ENCODE measurements at regions not wholly inside any gene's neighbourhood (a gene's known extent, or its start where the extent isn't known, plus 50 kb on each side); places are given as distances from the start of the nearest gene placed in this dataset.

GRCh38 chr2:51673628-51674027, 641.7 kb upstream of the NRXN1 start:
- H3K9me3 ChIP-seq (ENCODE audit: insufficient read depth, low read depth, low read length), result no peaks in the 10 kb centered on the region
- H3K36me3 ChIP-seq (ENCODE audit: insufficient read depth, low read length), result no peaks in the 10 kb centered on the region
- H3K4me3 ChIP-seq (ENCODE audit: low read length), result no peak overlapping the region
- peak overlapping the region; percentile 9; the same call in 1 of the 2 replicates for H3K27ac ChIP-seq (ENCODE audit: low read depth, low read length)
- no peaks in the 10 kb centered on the region for H3K27me3 ChIP-seq (ENCODE audit: insufficient read depth, low read length)
- peaks cover 21% of the 10 kb centered on the region for H3K4me1 ChIP-seq (ENCODE audit: insufficient read depth, low read length)
- no peak overlapping the region for H3K9ac ChIP-seq (ENCODE audit: low read depth, low read length)
- 30% methylated on average over 2 of the region's 2 CpGs for WGBS

DNA sequence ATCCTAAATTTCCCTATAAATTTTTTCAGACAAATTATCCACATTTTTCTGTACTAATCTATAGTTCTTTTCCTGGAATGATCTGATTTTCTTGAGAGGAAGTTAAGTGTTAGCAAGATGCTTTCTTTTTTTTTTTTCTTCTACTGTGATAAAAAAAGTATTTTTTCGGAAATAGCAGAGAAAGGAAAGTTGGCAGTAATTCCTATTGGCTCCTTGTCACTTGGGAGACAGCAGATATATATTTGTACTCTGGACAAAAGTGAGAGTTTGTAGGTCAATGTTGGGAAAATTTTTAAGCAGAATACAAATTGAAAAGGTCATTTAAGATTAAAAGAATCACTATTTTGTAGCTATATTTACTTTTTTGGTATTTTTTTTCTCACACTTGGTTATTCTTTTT, 635.7 kb upstream of the NRXN1 start:
- 80% methylated on average over 1 of the region's 1 CpG for WGBS

GRCh38 chr2:51662187-51662586, 630.3 kb upstream of the NRXN1 start:
- Histone ChIP-seq H3K27me3 (ENCODE audit: insufficient read depth, low read length) (no peaks in the 10 kb centered on the region), H3K4me1 (ENCODE audit: insufficient read depth, low read length) (peaks cover 34% of the 10 kb centered on the region), H3K27ac (ENCODE audit: low read depth, low read length) (peak overlapping the region; percentile 33; the same call in 1 of the 2 replicates), H3K9me3 (ENCODE audit: insufficient read depth, low read depth, low read length) (peaks cover 7% of the 10 kb centered on the region), H3K9ac (ENCODE audit: low read depth, low read length) (no peak overlapping the region), H3K4me3 (ENCODE audit: low read length) (no peak overlapping the region; the same call in 1 of the 2 replicates), H3K36me3 (ENCODE audit: insufficient read depth, low read length) (no peaks in the 10 kb centered on the region)
- 7% methylated on average over 3 of the region's 5 CpGs for WGBS

More for the DNA sequence above, 635.7 kb upstream of the NRXN1 start:
- no peak overlapping the region for H3K9ac ChIP-seq (ENCODE audit: low read depth, low read length)
- no peaks in the 10 kb centered on the region for H3K27me3 ChIP-seq (ENCODE audit: insufficient read depth, low read length)
- peaks cover 17% of the 10 kb centered on the region for H3K4me1 ChIP-seq (ENCODE audit: insufficient read depth, low read length)
- peaks cover 7% of the 10 kb centered on the region for H3K9me3 ChIP-seq (ENCODE audit: insufficient read depth, low read depth, low read length)
- H3K36me3 ChIP-seq (ENCODE audit: insufficient read depth, low read length), result no peaks in the 10 kb centered on the region
- no peak overlapping the region for H3K27ac ChIP-seq (ENCODE audit: low read depth, low read length)
- no peak overlapping the region for H3K4me3 ChIP-seq (ENCODE audit: low read length)

GRCh38 chr2:51657849-51658248, 625.9 kb upstream of the NRXN1 start:
- WGBS, result 97% methylated on average over 4 of the region's 4 CpGs

GRCh38 chr2:51650769-51651168, 618.8 kb upstream of the NRXN1 start:
- Histone ChIP-seq H3K9ac (ENCODE audit: low read depth, low read length) (no peak overlapping the region), H3K27ac (ENCODE audit: low read depth, low read length) (no peak overlapping the region), H3K4me1 (ENCODE audit: insufficient read depth, low read length) (peaks cover 5% of the 10 kb centered on the region; the same call in 1 of the 2 replicates), H3K27me3 (ENCODE audit: insufficient read depth, low read length) (no peaks in the 10 kb centered on the region), H3K4me3 (ENCODE audit: low read length) (no peak overlapping the region), H3K9me3 (ENCODE audit: insufficient read depth, low read depth, low read length) (no peaks in the 10 kb centered on the region), H3K36me3 (ENCODE audit: insufficient read depth, low read length) (no peaks in the 10 kb centered on the region)

More at GRCh38 chr2:51657849-51658248, 625.9 kb upstream of the NRXN1 start:
- H3K4me3 ChIP-seq (ENCODE audit: low read length), result no peak overlapping the region
- no peak overlapping the region for H3K9ac ChIP-seq (ENCODE audit: low read depth, low read length)
- H3K27me3 ChIP-seq (ENCODE audit: insufficient read depth, low read length), result no peaks in the 10 kb centered on the region
- H3K36me3 ChIP-seq (ENCODE audit: insufficient read depth, low read length), result no peaks in the 10 kb centered on the region
- no peaks in the 10 kb centered on the region for H3K9me3 ChIP-seq (ENCODE audit: insufficient read depth, low read depth, low read length)
- H3K4me1 ChIP-seq (ENCODE audit: insufficient read depth, low read length), result peaks cover 21% of the 10 kb centered on the region
- no peak overlapping the region for H3K27ac ChIP-seq (ENCODE audit: low read depth, low read length)

GRCh38 chr2:51649366-51649765, 617.4 kb upstream of the NRXN1 start:
- H3K9ac ChIP-seq (ENCODE audit: low read depth, low read length), result no peak overlapping the region
- no peak overlapping the region for H3K27ac ChIP-seq (ENCODE audit: low read depth, low read length)
- WGBS, result no CpG with 5 or more reads among the region's 1 CpG
- H3K27me3 ChIP-seq (ENCODE audit: insufficient read depth, low read length), result no peaks in the 10 kb centered on the region
- H3K9me3 ChIP-seq (ENCODE audit: insufficient read depth, low read depth, low read length), result no peaks in the 10 kb centered on the region
- no peaks in the 10 kb centered on the region for H3K36me3 ChIP-seq (ENCODE audit: insufficient read depth, low read length)
- no peak overlapping the region for H3K4me3 ChIP-seq (ENCODE audit: low read length)
- peaks cover 5% of the 10 kb centered on the region; the same call in 1 of the 2 replicates for H3K4me1 ChIP-seq (ENCODE audit: insufficient read depth, low read length)

GRCh38 chr2:51638811-51639210, 606.9 kb upstream of the NRXN1 start:
- H3K9me3 ChIP-seq (ENCODE audit: insufficient read depth, low read depth, low read length), result no peaks in the 10 kb centered on the region
- H3K27ac ChIP-seq (ENCODE audit: low read depth, low read length), result no peak overlapping the region
- 93% methylated on average over 4 of the region's 4 CpGs for WGBS

DNA sequence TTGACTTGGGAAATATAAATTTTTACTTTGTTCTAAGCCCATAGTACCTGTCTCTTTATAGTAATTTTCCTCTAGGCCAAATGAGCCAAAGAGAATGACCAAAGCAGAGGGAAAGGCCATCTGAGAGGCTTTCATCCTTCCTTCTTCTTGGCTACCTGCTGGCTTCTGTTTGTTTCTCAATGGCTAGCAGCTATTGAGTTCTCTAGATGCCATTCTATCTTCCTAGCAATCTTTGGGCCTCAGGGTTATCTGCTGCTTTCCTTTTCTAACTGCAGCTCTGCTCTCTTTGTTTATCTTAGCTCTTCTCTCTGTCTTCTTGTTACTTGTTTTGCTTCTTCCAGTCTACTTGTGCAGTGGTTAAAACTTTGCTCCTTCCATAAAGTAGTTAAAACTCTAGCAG, 601.1 kb upstream of the NRXN1 start:
- Histone ChIP-seq H3K36me3 (ENCODE audit: insufficient read depth, low read length) (no peaks in the 10 kb centered on the region), H3K27me3 (ENCODE audit: insufficient read depth, low read length) (no peaks in the 10 kb centered on the region), H3K4me1 (ENCODE audit: insufficient read depth, low read length) (peaks cover 13% of the 10 kb centered on the region)

More at GRCh38 chr2:51638811-51639210, 606.9 kb upstream of the NRXN1 start:
- no peak overlapping the region for H3K9ac ChIP-seq (ENCODE audit: low read depth, low read length)
- H3K36me3 ChIP-seq (ENCODE audit: insufficient read depth, low read length), result no peaks in the 10 kb centered on the region
- no peaks in the 10 kb centered on the region for H3K27me3 ChIP-seq (ENCODE audit: insufficient read depth, low read length)
- no peak overlapping the region for H3K4me3 ChIP-seq (ENCODE audit: low read length)
- peaks cover under 1% of the 10 kb centered on the region; the same call in 1 of the 2 replicates for H3K4me1 ChIP-seq (ENCODE audit: insufficient read depth, low read length)

GRCh38 chr2:51629406-51629805, 597.5 kb upstream of the NRXN1 start:
- H3K4me1 ChIP-seq (ENCODE audit: insufficient read depth, low read length), result peaks cover 13% of the 10 kb centered on the region
- no peak overlapping the region for H3K27ac ChIP-seq (ENCODE audit: low read depth, low read length)
- no peaks in the 10 kb centered on the region for H3K36me3 ChIP-seq (ENCODE audit: insufficient read depth, low read length)
- no peaks in the 10 kb centered on the region for H3K9me3 ChIP-seq (ENCODE audit: insufficient read depth, low read depth, low read length)
- H3K27me3 ChIP-seq (ENCODE audit: insufficient read depth, low read length), result no peaks in the 10 kb centered on the region
- no peak overlapping the region for H3K4me3 ChIP-seq (ENCODE audit: low read length)
- WGBS, result 100% methylated on average over 1 of the region's 3 CpGs
- no peak overlapping the region for H3K9ac ChIP-seq (ENCODE audit: low read depth, low read length)

More for the DNA sequence above, 601.1 kb upstream of the NRXN1 start:
- H3K27ac ChIP-seq (ENCODE audit: low read depth, low read length), result peak overlapping the region; percentile 30; the same call in 1 of the 2 replicates
- H3K9ac ChIP-seq (ENCODE audit: low read depth, low read length), result no peak overlapping the region
- H3K4me3 ChIP-seq (ENCODE audit: low read length), result no peak overlapping the region
- H3K9me3 ChIP-seq (ENCODE audit: insufficient read depth, low read depth, low read length), result no peaks in the 10 kb centered on the region

DNA sequence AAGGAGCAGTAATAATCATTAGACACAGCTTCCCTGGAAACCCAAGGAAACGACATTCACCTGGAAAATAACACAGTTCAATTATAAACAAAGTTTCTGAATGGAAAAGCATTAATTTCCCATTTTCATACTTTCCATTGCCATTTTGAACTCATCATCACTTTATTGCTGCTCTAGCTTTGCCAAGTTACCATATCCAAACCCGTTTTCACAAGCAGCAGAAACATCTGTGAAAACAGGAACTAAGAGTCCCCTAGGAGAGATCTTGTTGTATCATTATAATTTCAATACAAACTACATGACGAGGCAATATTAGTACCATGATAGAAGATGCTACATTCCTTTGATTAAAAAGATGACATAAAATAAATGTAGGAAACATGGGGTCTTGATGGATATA, 597.0 kb upstream of the NRXN1 start:
- peaks cover 13% of the 10 kb centered on the region for H3K4me1 ChIP-seq (ENCODE audit: insufficient read depth, low read length)
- H3K4me3 ChIP-seq (ENCODE audit: low read length), result no peak overlapping the region
- no peaks in the 10 kb centered on the region for H3K36me3 ChIP-seq (ENCODE audit: insufficient read depth, low read length)
- no peak overlapping the region for H3K27ac ChIP-seq (ENCODE audit: low read depth, low read length)
- H3K9me3 ChIP-seq (ENCODE audit: insufficient read depth, low read depth, low read length), result no peaks in the 10 kb centered on the region
- H3K27me3 ChIP-seq (ENCODE audit: insufficient read depth, low read length), result no peaks in the 10 kb centered on the region
- WGBS, result 91% methylated on average over 2 of the region's 3 CpGs
- no peak overlapping the region for H3K9ac ChIP-seq (ENCODE audit: low read depth, low read length)

GRCh38 chr2:51624995-51625394, 593.1 kb upstream of the NRXN1 start:
- 89% methylated on average over 1 of the region's 3 CpGs for WGBS
- H3K9ac ChIP-seq (ENCODE audit: low read depth, low read length), result no peak overlapping the region

DNA sequence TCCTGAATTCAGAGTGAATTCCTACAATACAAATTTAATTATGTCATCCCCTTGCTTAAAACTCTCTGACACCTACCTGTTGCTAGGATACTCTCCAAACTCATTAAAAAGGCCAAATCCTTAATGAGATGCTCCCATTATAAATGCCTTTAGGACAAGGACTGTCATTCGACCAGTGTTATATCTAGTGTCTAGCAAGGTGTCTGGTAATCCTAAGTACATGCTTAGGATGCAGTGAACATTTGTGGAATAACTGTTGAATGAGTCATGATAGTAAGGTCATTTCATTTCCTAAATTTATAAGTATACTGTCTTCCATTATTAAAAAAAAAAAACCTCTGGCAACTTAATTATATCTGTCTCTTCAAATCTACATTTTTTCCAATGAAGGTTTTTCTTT, 588.9 kb upstream of the NRXN1 start:
- Histone ChIP-seq H3K4me3 (ENCODE audit: low read length) (no peak overlapping the region), H3K4me1 (ENCODE audit: insufficient read depth, low read length) (no peaks in the 10 kb centered on the region), H3K27ac (ENCODE audit: low read depth, low read length) (no peak overlapping the region), H3K36me3 (ENCODE audit: insufficient read depth, low read length) (no peaks in the 10 kb centered on the region), H3K27me3 (ENCODE audit: insufficient read depth, low read length) (no peaks in the 10 kb centered on the region), H3K9me3 (ENCODE audit: insufficient read depth, low read depth, low read length) (peaks cover 12% of the 10 kb centered on the region), H3K9ac (ENCODE audit: low read depth, low read length) (no peak overlapping the region)
- 100% methylated on average over 1 of the region's 1 CpG for WGBS

More at GRCh38 chr2:51624995-51625394, 593.1 kb upstream of the NRXN1 start:
- H3K36me3 ChIP-seq (ENCODE audit: insufficient read depth, low read length), result no peaks in the 10 kb centered on the region
- no peak overlapping the region for H3K27ac ChIP-seq (ENCODE audit: low read depth, low read length)
- H3K9me3 ChIP-seq (ENCODE audit: insufficient read depth, low read depth, low read length), result peaks cover 7% of the 10 kb centered on the region; the same call in 1 of the 2 replicates
- H3K4me1 ChIP-seq (ENCODE audit: insufficient read depth, low read length), result no peaks in the 10 kb centered on the region
- H3K4me3 ChIP-seq (ENCODE audit: low read length), result no peak overlapping the region
- H3K27me3 ChIP-seq (ENCODE audit: insufficient read depth, low read length), result no peaks in the 10 kb centered on the region
